Heart right ventricle (tissue), 16 donors: ENCODE measurements at regions not wholly inside any gene's neighbourhood (a gene's known extent, or its start where the extent isn't known, plus 50 kb on each side); places are given as distances from the start of the nearest gene placed in this dataset.

Experiments used
- ATAC-seq, 8 donors: fragments of 200-7000 bp; cut with Tn5 transposase; one replicate each; pipeline ENCODE4 v1.9.1; 2020; ENCODE audit warnings: mild to moderate bottlenecking in 8 of 8, moderate library complexity in 8 of 8, moderate number of reproducible peaks in 1 of 8
- DNase-seq, 2 donors: peaks; one replicate each; pipeline ENCODE4 v3.0.0-alpha.2; 2020
- H3K27ac ChIP-seq, 10 donors: fragments of 200-600 bp; sonication (generic) in 2 of 10; one replicate each; pipeline versions ENCODE4 v1.5.0 to v1.8.0; 2020 to 2022; ENCODE audit warnings: mild to moderate bottlenecking in 3 of 10
- H3K27me3 ChIP-seq, 7 donors: fragments of 200-600 bp; one replicate each; pipeline ENCODE4 v1.8.0; 2021 to 2022; ENCODE audit warnings: mild to moderate bottlenecking in 2 of 7
- H3K36me3 ChIP-seq, 9 donors: fragments of 200-600 bp; sonication (generic) in 1 of 9; one replicate each; pipeline versions ENCODE4 v1.5.0 to v1.8.0; 2020 to 2022; ENCODE audit warnings: mild to moderate bottlenecking in 2 of 9
- H3K4me1 ChIP-seq, 9 donors: fragments of 200-600 bp; sonication (generic) in 1 of 9; one replicate each; pipeline versions ENCODE4 v1.5.0 to v1.8.0; 2020 to 2022; ENCODE audit warnings: mild to moderate bottlenecking in 4 of 9
- H3K4me3 ChIP-seq, 10 donors: fragments of 200-600 bp; sonication (generic) in 2 of 10; one replicate each; pipeline versions ENCODE4 v1.5.0 to v1.8.0; 2020 to 2022; ENCODE audit warnings: mild to moderate bottlenecking in 7 of 10, moderate library complexity in 2 of 10
- H3K9me3 ChIP-seq, 11 donors: fragments of 200-600 bp in 10 of 11; sonication (generic) in 2 of 11; one replicate each; pipeline versions ENCODE4 v1.5.0 to v1.8.0; 2013 to 2022; ENCODE audit warnings: mild to moderate bottlenecking in 2 of 11, control low read depth in 1 of 11, moderate library complexity in 1 of 11
- WGBS, 2 donors: extraction: QIAGEN DNeasy Blood & Tissue Kit; methylation state at CpG; one replicate each; pipeline ENCODE4 v1.1.7; 2013; ENCODE audit warnings: inconsistent platforms in 1 of 2; 5-methylcytosine and 5-hydroxymethylcytosine counted together
- intact Hi-C, 10 donors: fragments of 100-400 bp; cut with DNase I; formaldehyde crosslinking; loops; one replicate each; pipeline versions ENCODE4 v1.11.1 to v1.14.2; 2022
- TF ChIP-seq, protein P1 (sequence below), 9 donors: fragments of 200-600 bp; sonication (generic) in 2 of 9; IDR thresholded peaks; one replicate each; pipeline versions ENCODE4 v1.5.0 to v1.8.0; 2021 to 2022; ENCODE audit warnings: antibody characterized with exemption in 9 of 9, mild to moderate bottlenecking in 5 of 9, moderate library complexity in 1 of 9
- donor health status: Arrhythmogenic right ventricular cardiomyopathy.
- donor health status: ischemic (EF 13 %, LVEDD 7.1; RV severe dilation, severe dysfunction).
- donor health status: healthy with polysubstance abuse.
- donor health status: DM: no; HTN: yes; CAD: no.
- donor health status: DM: no; HTN: no; CAD: no.
- donor health status: ischemic (EF 25% LVEDD 6.9; RV normal size, moderate dysfunction).
- donor health status: ischemic (EF 25% LVEDD 5.7; RV mildly dilated, moderate dysfunction).
- donor health status: healthy.
- donor health status: DM: yes; HTN: yes; CAD: no.
- donor health status: Ischemic cardiomyopathy.
- donor health status: ischemic (EF 35%, LVEDD 5.7; RV mildly dilated, moderate dysfunction).
- donor health status: nonischemic (EF 11% LVEDD 7.7; RV severe dilation, severe dysfunction).
- donor health status: DM: yes; HTN: yes; CAD: no.
- donor health status: PGD.
- donor health status: ischemic (EF 29% LVEDD 5.4; RV normal size, mild dysfunction).
- donor health status: nonischemic (EF 23%, LVEDD 6.1; RV moderate dilation, normal function).

DNA sequence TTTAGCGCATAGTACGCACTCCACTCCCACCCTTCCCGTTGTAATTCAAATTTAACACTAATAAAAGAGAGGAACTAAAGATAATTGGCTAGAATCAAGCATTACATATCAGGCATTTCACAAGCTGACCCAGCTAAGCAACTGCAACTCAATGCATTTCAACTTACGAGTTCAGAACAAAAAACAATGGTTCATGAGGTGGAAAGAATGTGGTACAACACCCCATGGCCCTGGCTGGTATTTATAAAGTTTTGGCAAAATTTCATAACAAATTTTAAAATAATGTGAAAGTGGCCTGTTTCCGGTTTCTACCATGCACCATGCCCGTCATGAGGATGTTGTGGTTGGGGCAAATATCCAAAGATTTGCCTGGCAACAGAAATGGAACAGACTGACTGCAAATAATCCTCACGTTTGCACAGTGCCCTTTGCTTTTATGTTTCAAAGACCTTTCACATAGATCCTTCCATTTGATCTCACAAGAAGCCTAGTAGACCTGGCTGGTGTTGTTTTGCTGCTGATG is 455.3 kb upstream of the NR2F2 start:
- ATAC-seq (peak in 5 of 8 donors; percentile 11 to 59 (median 33)), DNase-seq (peak in 1 of 2 donors; percentile 29)
- H3K9me3 ChIP-seq, result no peaks in the 10 kb centered on the region
- H3K27me3 ChIP-seq, result no peaks in the 10 kb centered on the region
- TF ChIP-seq, protein P1, sequence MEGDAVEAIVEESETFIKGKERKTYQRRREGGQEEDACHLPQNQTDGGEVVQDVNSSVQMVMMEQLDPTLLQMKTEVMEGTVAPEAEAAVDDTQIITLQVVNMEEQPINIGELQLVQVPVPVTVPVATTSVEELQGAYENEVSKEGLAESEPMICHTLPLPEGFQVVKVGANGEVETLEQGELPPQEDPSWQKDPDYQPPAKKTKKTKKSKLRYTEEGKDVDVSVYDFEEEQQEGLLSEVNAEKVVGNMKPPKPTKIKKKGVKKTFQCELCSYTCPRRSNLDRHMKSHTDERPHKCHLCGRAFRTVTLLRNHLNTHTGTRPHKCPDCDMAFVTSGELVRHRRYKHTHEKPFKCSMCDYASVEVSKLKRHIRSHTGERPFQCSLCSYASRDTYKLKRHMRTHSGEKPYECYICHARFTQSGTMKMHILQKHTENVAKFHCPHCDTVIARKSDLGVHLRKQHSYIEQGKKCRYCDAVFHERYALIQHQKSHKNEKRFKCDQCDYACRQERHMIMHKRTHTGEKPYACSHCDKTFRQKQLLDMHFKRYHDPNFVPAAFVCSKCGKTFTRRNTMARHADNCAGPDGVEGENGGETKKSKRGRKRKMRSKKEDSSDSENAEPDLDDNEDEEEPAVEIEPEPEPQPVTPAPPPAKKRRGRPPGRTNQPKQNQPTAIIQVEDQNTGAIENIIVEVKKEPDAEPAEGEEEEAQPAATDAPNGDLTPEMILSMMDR (IDR thresholded peaks at IDR 0.05), result no peak
- no peak overlapping the region for H3K4me3 ChIP-seq
- H3K27ac ChIP-seq, result peak overlapping the region in 1 of 10 donors; percentile 15
- intact Hi-C loops, result no loop called here
- H3K4me1 ChIP-seq, result peaks cover 0 to 32% (median 5%) of the 10 kb centered on the region in 9 donors
- H3K36me3 ChIP-seq, result no peaks in the 10 kb centered on the region
- 69 to 71% methylated on average over 7 of the region's 7 CpGs for WGBS, 2 donors

DNA sequence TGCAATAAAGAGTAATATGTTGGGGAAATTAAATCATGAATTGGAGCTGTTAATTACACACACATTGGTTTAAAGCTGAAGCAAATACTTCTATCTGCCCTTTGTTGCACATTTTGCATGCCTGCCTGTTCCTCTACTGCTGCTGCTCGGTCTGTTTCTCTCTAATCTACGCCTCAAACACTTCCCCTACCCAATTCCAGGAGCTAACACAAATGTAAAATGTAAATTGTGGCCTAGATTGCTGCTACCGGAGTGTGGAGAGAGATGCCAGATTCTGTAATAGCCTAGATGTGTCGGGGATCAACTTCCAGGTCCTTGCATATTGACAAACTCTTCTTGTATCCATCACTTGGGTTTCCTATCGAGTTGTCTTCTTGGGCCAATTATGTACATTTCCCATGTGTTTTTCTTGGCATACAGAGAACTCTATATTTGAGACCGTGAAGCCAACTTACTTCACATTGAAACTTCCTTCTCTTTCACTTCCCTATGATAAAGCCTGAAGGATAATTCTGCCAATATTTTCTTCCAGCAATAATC is 450.4 kb upstream of the NR2F2 start:
- Histone ChIP-seq H3K36me3 (no peaks in the 10 kb centered on the region), H3K4me3 (peak overlapping the region in 3 of 10 donors; percentile 26 to 35 (median 31)), H3K27ac (peak overlapping the region in 9 of 10 donors; percentile 20 to 68 (median 39)), H3K4me1 (peaks cover 0 to 28% (median 5%) of the 10 kb centered on the region in 9 donors), H3K9me3 (no peaks in the 10 kb centered on the region), H3K27me3 (no peaks in the 10 kb centered on the region)
- DNase-seq (no peak), ATAC-seq (no peak)
- intact Hi-C loops, result no loop called here
- TF ChIP-seq, protein P1 (IDR thresholded peaks at IDR 0.05), result no peak
- WGBS, 2 donors, result 63 to 66% methylated on average over 6 of the region's 6 CpGs

DNA sequence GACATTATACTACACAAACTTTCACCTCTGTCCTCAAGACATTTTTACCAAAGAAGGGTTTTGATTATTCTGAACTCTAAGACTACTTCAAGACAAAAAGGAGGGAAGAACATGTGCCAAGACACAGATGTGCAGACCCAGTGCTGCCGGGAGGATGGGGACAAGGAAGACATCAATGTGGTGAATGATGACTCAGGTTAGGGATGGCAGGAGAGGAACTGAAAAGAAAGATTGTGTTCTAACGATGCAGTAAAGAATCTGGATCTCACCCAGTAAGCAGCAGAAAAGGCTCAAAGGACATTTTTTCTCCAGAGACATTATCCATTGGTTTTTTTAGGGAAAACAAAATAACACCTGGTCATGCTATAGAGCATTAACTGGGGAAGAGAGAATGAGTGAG is 449.9 kb upstream of the NR2F2 start:
- DNase-seq (no peak), ATAC-seq (no peak)
- intact Hi-C loops, result no loop called here
- TF ChIP-seq, protein P1 (IDR thresholded peaks at IDR 0.05), result no peak
- H3K27ac ChIP-seq, result peak overlapping the region in 5 of 10 donors; percentile 10 to 68 (median 54)
- no peaks in the 10 kb centered on the region for H3K9me3 ChIP-seq
- H3K4me1 ChIP-seq, result peaks cover 0 to 22% (median 5%) of the 10 kb centered on the region in 9 donors
- WGBS, 2 donors, result 65 to 71% methylated on average over 2 of the region's 2 CpGs
- no peak overlapping the region for H3K4me3 ChIP-seq
- no peaks in the 10 kb centered on the region for H3K27me3 ChIP-seq
- H3K36me3 ChIP-seq, result no peaks in the 10 kb centered on the region

DNA sequence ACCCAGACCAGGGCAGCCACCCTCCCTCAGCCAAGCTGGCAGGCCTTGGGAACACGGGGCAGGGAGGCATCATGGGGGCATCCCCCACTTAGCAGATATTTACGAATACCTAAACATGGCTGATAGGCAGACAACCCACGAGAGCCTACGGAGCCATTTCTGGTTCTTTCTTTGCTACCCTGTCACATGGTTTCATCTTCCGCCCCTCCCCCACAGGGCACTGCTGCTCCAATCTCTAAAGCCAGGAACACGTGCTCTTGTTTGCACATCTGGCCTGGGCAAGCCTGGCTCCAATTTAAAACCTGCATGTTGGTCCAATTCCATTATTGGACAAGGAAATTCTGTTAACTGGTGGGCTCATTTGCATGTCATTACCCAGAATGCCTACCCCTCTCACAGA is 447.4 kb upstream of the NR2F2 start:
- no peak for ATAC-seq
- H3K4me3 ChIP-seq, result no peak overlapping the region
- no peak for DNase-seq
- WGBS, 2 donors, result 92 to 95% methylated on average over 6 of the region's 6 CpGs
- peak overlapping the region in 3 of 10 donors; percentile 15 to 28 (median 20) for H3K27ac ChIP-seq
- TF ChIP-seq, protein P1 (IDR thresholded peaks at IDR 0.05), result no peak
- no peaks in the 10 kb centered on the region for H3K27me3 ChIP-seq
- no peaks in the 10 kb centered on the region for H3K36me3 ChIP-seq
- H3K9me3 ChIP-seq, result no peaks in the 10 kb centered on the region
- peaks cover 0 to 21% (median 5%) of the 10 kb centered on the region in 9 donors for H3K4me1 ChIP-seq
- intact Hi-C loops, result no loop called here
